Keratinocyte (primary cell): ENCODE measurements at regions not wholly inside any gene's neighbourhood (a gene's known extent, or its start where the extent isn't known, plus 50 kb on each side); places are given as distances from the start of the nearest gene placed in this dataset.
A peak's percentile ranks its signal among the peaks of the same experiment; 100 is the strongest.

Experiments used
- DNase-seq: peaks from one replicate; pipeline ENCODE4 v3.0.0-alpha.2; 2011; ENCODE audit warnings: low read depth, missing footprints, low spot score
- FAIRE-seq: peaks from 2 replicates; lab custom pipeline; 2011; peaks lifted over from hg19 to GRCh38; lab: Jason Lieb, UNC
- H2AFZ ChIP-seq: 2 replicates; pipeline ENCODE4 v1.6.0; 2012; ENCODE audit warnings: low read length, control low read depth, inconsistent platforms; ENCODE audit not compliant: control insufficient read depth
- H3K27ac ChIP-seq: 2 replicates; pipeline ENCODE4 v1.5.1; 2011; ENCODE audit warnings: low read length; ENCODE audit not compliant: control insufficient read depth, insufficient read depth
- H3K27me3 ChIP-seq: 3 replicates; pipeline ENCODE4 v1.6.0; 2011; ENCODE audit warnings: low read length; ENCODE audit not compliant: control insufficient read depth, insufficient read depth; ENCODE audit errors: extremely low read depth
- H3K36me3 ChIP-seq, 2 experiments: 2 replicates in 1 of 2; 3 replicates in 1 of 2; pipeline ENCODE4 v1.5.1; 2011; ENCODE audit warnings: low read length in 2 of 2, mild to moderate bottlenecking in 1 of 2; ENCODE audit not compliant: control insufficient read depth in 2 of 2, insufficient read depth in 2 of 2; ENCODE audit errors: extremely low read depth in 1 of 2
- H3K4me1 ChIP-seq: 3 replicates; pipeline ENCODE4 v1.5.1; 2011; ENCODE audit warnings: low read length; ENCODE audit not compliant: control insufficient read depth, insufficient read depth; ENCODE audit errors: extremely low read depth
- H3K4me2 ChIP-seq: 3 replicates; pipeline ENCODE4 v1.6.0; 2011; ENCODE audit warnings: low read depth, low read length; ENCODE audit not compliant: control insufficient read depth, insufficient read depth; ENCODE audit errors: extremely low read depth
- H3K4me3 ChIP-seq, 3 experiments: fragments of 200-600 bp in 1 of 3; sonication (generic) in 1 of 3; 2 replicates in 2 of 3; 3 replicates in 1 of 3; pipeline ENCODE4 v1.5.1; 2011 to 2016; ENCODE audit warnings: low read length in 3 of 3, mild to moderate bottlenecking in 3 of 3, control low read depth in 2 of 3, inconsistent platforms in 1 of 3, low read depth in 1 of 3, mixed read lengths in 1 of 3, mixed run types in 1 of 3, moderate library complexity in 1 of 3; ENCODE audit not compliant: control insufficient read depth in 2 of 3, insufficient read depth in 2 of 3; ENCODE audit errors: extremely low read depth in 1 of 3
- H3K79me2 ChIP-seq: 2 replicates; pipeline ENCODE4 v1.6.0; 2012; ENCODE audit warnings: low read length; ENCODE audit not compliant: control insufficient read depth, insufficient read depth
- H3K9ac ChIP-seq: 3 replicates; pipeline ENCODE4 v1.6.0; 2011; ENCODE audit warnings: low read length; ENCODE audit not compliant: control insufficient read depth, insufficient read depth; ENCODE audit errors: extremely low read depth
- H3K9me1 ChIP-seq: 3 replicates; pipeline ENCODE4 v1.6.0; 2011; ENCODE audit warnings: low read length; ENCODE audit not compliant: control insufficient read depth, insufficient read depth; ENCODE audit errors: extremely low read depth
- H3K9me3 ChIP-seq: 2 replicates; pipeline ENCODE4 v1.5.1; 2012; ENCODE audit warnings: low read depth, low read length; ENCODE audit not compliant: control insufficient read depth
- H4K20me1 ChIP-seq: 3 replicates; pipeline ENCODE4 v1.6.0; 2011; ENCODE audit warnings: low read length; ENCODE audit not compliant: control insufficient read depth, insufficient read depth; ENCODE audit errors: extremely low read depth
- EZH2 ChIP-seq: IDR thresholded peaks from one replicate; pipeline ENCODE4 v1.6.1; 2012; ENCODE audit warnings: inconsistent platforms, mild to moderate bottlenecking, low read length, moderate library complexity
- dilution Hi-C: fragments of 300-500 bp; cut with MboI; formaldehyde crosslinking; loops from one replicate; pipeline ENCODE4 v1.7.0; 2020; ENCODE audit warnings: low sequenced_read_pairs; ENCODE audit not compliant: extremely low pct_ligation_motif_present
- TF ChIP-seq, protein P1 (sequence below), 3 experiments: IDR thresholded peaks in 1 of 3; conservative IDR thresholded peaks in 1 of 3; optimal IDR thresholded peaks in 1 of 3; 2 replicates in 2 of 3; 3 replicates in 1 of 3; pipeline versions ENCODE3 to v1.5.1; 2011; ENCODE audit warnings: low read length in 3 of 3, mild to moderate bottlenecking in 3 of 3, moderate library complexity in 2 of 3, control low read depth in 1 of 3, inconsistent platforms in 1 of 3; ENCODE audit not compliant: insufficient read depth in 2 of 3; ENCODE audit errors: extremely low read depth in 1 of 3

- H3K9me3 ChIP-seq = peaks cover 7% of the 10 kb centered on the region
- no peaks in the 10 kb centered on the region for H3K79me2 ChIP-seq
- H3K4me2 ChIP-seq = no peak overlapping the region
- H3K27me3 ChIP-seq = peaks cover 3% of the 10 kb centered on the region
- no peak overlapping the region for H3K9ac ChIP-seq
- DNase-seq = no peak
- no peak overlapping the region for H3K4me3 ChIP-seq
- no peaks in the 10 kb centered on the region for H3K36me3 ChIP-seq
- no peak for FAIRE-seq
- no peaks in the 10 kb centered on the region for H4K20me1 ChIP-seq
- no peak for TF ChIP-seq EZH2
- TF ChIP-seq, protein P1, sequence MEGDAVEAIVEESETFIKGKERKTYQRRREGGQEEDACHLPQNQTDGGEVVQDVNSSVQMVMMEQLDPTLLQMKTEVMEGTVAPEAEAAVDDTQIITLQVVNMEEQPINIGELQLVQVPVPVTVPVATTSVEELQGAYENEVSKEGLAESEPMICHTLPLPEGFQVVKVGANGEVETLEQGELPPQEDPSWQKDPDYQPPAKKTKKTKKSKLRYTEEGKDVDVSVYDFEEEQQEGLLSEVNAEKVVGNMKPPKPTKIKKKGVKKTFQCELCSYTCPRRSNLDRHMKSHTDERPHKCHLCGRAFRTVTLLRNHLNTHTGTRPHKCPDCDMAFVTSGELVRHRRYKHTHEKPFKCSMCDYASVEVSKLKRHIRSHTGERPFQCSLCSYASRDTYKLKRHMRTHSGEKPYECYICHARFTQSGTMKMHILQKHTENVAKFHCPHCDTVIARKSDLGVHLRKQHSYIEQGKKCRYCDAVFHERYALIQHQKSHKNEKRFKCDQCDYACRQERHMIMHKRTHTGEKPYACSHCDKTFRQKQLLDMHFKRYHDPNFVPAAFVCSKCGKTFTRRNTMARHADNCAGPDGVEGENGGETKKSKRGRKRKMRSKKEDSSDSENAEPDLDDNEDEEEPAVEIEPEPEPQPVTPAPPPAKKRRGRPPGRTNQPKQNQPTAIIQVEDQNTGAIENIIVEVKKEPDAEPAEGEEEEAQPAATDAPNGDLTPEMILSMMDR (optimal IDR thresholded peaks at IDR 0.05 in 1 of 3, IDR thresholded peaks at IDR 0.05 in 1 of 3, conservative IDR thresholded peaks at IDR 0.05 in 1 of 3; ENCODE audit: extremely low read depth in 1 of 3, insufficient read depth in 2 of 3, low read length in 3 of 3) = no peak
- no peak overlapping the region for H2AFZ ChIP-seq
- H3K4me1 ChIP-seq = peaks cover 28% of the 10 kb centered on the region
- dilution Hi-C loops = no loop called here
- no peaks in the 10 kb centered on the region for H3K9me1 ChIP-seq
- no peak overlapping the region for H3K27ac ChIP-seq
These were observed 224.0 kb downstream of the MYLK4 start for GRCh38 chr6:2526766-2527165.

DNA sequence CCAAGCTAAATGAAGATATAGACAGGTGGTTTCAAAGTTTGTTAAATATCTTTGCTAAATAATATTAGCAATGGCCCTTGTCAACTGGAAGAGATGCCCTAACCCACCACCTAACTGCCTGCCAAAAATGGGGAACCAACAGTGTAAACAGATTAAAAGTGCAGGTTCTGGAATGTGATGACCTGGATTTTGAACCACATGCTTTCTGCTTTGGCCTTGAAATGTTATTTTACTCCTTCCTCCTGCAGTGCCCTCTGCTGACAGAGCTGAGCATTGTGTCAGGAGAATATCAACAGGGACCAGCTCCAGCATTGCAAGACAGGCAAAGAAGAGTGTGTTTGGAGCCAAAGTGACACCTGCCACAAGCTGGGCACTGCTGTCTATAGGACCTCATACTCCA, 226.6 kb downstream of the MYLK4 start:
- no peaks in the 10 kb centered on the region for H3K36me3 ChIP-seq
- H3K79me2 ChIP-seq = no peaks in the 10 kb centered on the region
- H3K9me1 ChIP-seq = no peaks in the 10 kb centered on the region
- no peaks in the 10 kb centered on the region for H3K27me3 ChIP-seq
- no peak overlapping the region for H3K4me3 ChIP-seq
- TF ChIP-seq EZH2 = no peak
- TF ChIP-seq, protein P1 (optimal IDR thresholded peaks at IDR 0.05 in 1 of 3, IDR thresholded peaks at IDR 0.05 in 1 of 3, conservative IDR thresholded peaks at IDR 0.05 in 1 of 3; ENCODE audit: extremely low read depth in 1 of 3, insufficient read depth in 2 of 3, low read length in 3 of 3) = peak; percentile 43 to 53 (median 43)
- H3K9me3 ChIP-seq = peaks cover 10% of the 10 kb centered on the region
- no peak overlapping the region for H3K9ac ChIP-seq
- H3K4me2 ChIP-seq = no peak overlapping the region
- dilution Hi-C loops = no loop called here
- peaks cover 20% of the 10 kb centered on the region for H3K4me1 ChIP-seq
- no peak overlapping the region for H3K27ac ChIP-seq
- no peak overlapping the region for H2AFZ ChIP-seq
- no peak for DNase-seq
- FAIRE-seq = no peak
- H4K20me1 ChIP-seq = no peaks in the 10 kb centered on the region
